ENCODE measurements at regions not wholly inside any gene's neighbourhood (a gene's known extent, or its start where the extent isn't known, plus 50 kb on each side); places are given as distances from the start of the nearest gene placed in this dataset.
"Not testable (repeated sequence)": the region's sequence is repeated elsewhere in the genome, so short reads cannot be mapped to it uniquely, and the experiment has no call there.

- no peak for DNase-seq
These were observed 506.7 kb downstream of the HAPSTR1 start for GRCh38 chr16:9597967-9598730.

GRCh38 chr16:9598731-9599083 is 507.3 kb downstream of the HAPSTR1 start:
- DNase-seq, result no peak

GRCh38 chr16:9599415-9600120 is 508.1 kb downstream of the HAPSTR1 start:
- DNase-seq, result no peak

GRCh38 chr16:9602189-9602588 is 510.7 kb downstream of the HAPSTR1 start:
- DNase-seq, result no peak

- DNase-seq, result no peak
These were observed 511.9 kb downstream of the HAPSTR1 start for GRCh38 chr16:9603316-9603715.

GRCh38 chr16:9607515-9608230 is 516.2 kb downstream of the HAPSTR1 start:
- DNase-seq, result no peak

- DNase-seq, result no peak
These were observed 519.3 kb downstream of the HAPSTR1 start for GRCh38 chr16:9610727-9611126.

- DNase-seq, result no peak
These were observed 520.8 kb downstream of the HAPSTR1 start for GRCh38 chr16:9612267-9612666.

- DNase-seq, result no peak
These were observed 522.9 kb downstream of the HAPSTR1 start for GRCh38 chr16:9614389-9614788.

- DNase-seq, result no peak
These were observed 530.8 kb downstream of the HAPSTR1 start for GRCh38 chr16:9622268-9622667.

GRCh38 chr16:9625122-9625521 is 533.7 kb downstream of the HAPSTR1 start:
- no peak for DNase-seq

- DNase-seq, result no peak
These were observed 536.0 kb downstream of the HAPSTR1 start for GRCh38 chr16:9627427-9627826.

- no peak for DNase-seq
These were observed 538.7 kb downstream of the HAPSTR1 start for GRCh38 chr16:9630119-9630518.

- DNase-seq, result no peak
These were observed 539.5 kb downstream of the HAPSTR1 start for GRCh38 chr16:9630985-9631384.

GRCh38 chr16:9633844-9634243 is 542.4 kb downstream of the HAPSTR1 start:
- no peak for DNase-seq

GRCh38 chr16:9635150-9635720 is 543.8 kb downstream of the HAPSTR1 start:
- DNase-seq, result not testable (repeated sequence)

GRCh38 chr16:9644258-9644657 is 538.0 kb downstream of the GRIN2A start:
- no peak for DNase-seq

GRCh38 chr16:9645911-9646310 is 536.3 kb downstream of the GRIN2A start:
- DNase-seq, result no peak

GRCh38 chr16:9647981-9648701 is 534.1 kb downstream of the GRIN2A start:
- DNase-seq, result peak; percentile 32

GRCh38 chr16:9650284-9650683 is 531.9 kb downstream of the GRIN2A start:
- DNase-seq, result no peak

- no peak for DNase-seq
These were observed 527.2 kb downstream of the GRIN2A start for GRCh38 chr16:9655051-9655450.

- no peak for DNase-seq
These were observed 524.6 kb downstream of the GRIN2A start for GRCh38 chr16:9657641-9658040.

GRCh38 chr16:9658164-9658563 is 524.1 kb downstream of the GRIN2A start:
- DNase-seq, result no peak

All from fibroblast of skin of back (primary cell).